T47D (cell line): ENCODE measurements at regions not wholly inside any gene's neighbourhood (a gene's known extent, or its start where the extent isn't known, plus 50 kb on each side); places are given as distances from the start of the nearest gene placed in this dataset.

ENCODE experiments used
- DNase-seq, 2 experiments: peaks; one replicate each; pipeline versions ENCODE4 v3.0.0 to v3.0.0-alpha.2; 2011 to 2012; ENCODE audit warnings: low read depth in 1 of 2, low spot score in 1 of 2
- JUND ChIP-seq: IDR thresholded peaks from 2 replicates; pipeline ENCODE4 v1.6.1; 2012; ENCODE audit warnings: low read depth
- in situ Hi-C: cut with HindIII; loops from 2 replicates; pipeline ENCODE4 v1.10.0; 2016; ENCODE audit warnings: low sequenced_read_pairs, low pct_unique_long_range_greater_than_20kb

DNA sequence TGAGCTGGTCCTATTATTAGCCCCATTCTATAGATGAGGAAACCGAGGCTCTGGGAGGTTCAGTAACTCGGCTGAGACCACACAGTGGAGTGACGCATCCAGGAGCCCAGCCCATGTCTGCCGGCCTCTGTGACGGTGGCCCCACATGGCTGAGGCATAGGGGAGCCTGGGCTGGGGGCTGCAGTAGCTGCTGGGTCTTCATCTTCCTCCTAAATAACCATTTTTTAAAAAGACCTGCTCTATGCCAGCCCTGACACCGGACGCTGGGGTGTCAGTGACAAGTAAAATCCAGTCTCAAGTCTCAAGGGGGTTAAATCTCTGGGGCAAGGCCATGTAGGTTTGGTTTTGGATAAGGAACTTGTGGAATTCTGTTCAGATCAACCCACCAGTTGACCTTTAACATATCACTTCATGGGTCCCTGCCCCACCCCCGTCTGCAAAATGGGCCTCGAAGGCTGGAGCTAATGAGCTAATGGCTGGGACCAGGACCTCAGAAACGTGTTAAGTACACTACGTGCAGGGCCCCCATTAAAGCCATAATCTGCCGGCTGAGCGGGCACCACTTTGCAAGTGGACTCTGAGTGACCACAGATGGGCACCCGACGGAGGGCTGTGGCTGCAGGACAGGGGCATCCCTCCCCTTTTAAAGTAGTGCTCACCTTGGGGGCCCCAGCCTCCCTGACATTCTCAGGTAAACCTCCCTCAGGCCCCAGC is 136.5 kb upstream of the UNC5B start:
- TF ChIP-seq JUND: no peak
- DNase-seq: no peak
- in situ Hi-C loops: no loop called here

DNA sequence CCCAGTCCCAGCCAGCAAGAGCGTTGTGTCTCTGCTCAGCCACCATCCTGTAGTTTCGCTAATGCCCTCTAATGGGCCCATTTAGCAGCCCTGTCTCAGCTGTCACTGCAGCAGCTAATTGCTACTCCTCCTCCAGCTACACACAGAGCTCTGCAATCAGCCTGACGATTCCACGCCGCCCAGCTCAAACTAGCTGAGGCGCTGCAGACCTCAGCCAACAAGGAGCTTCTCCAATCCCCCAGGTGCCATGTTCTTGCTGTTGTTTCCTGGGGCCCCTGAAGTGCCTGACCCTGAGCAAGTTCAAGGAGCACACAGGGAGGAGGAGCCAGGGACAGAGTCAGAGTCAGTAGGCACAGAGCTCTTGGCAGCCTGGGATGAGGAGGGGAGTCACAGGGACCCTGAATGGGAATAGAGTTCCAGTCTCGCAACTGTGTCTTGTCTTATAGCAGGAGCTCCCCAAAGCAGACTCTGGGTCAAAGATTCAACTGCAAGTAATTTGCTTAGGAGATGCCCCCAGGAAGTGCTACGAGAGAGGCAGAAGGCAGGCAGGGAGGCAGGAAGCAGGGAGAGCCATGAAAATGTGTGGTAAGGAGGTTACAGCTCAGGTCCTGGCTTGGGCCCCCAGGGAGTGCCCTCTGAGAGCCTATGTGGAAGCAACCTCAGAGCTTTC is 135.8 kb upstream of the UNC5B start:
- DNase-seq: no peak
- in situ Hi-C loops: no loop called here
- no peak for TF ChIP-seq JUND

DNA sequence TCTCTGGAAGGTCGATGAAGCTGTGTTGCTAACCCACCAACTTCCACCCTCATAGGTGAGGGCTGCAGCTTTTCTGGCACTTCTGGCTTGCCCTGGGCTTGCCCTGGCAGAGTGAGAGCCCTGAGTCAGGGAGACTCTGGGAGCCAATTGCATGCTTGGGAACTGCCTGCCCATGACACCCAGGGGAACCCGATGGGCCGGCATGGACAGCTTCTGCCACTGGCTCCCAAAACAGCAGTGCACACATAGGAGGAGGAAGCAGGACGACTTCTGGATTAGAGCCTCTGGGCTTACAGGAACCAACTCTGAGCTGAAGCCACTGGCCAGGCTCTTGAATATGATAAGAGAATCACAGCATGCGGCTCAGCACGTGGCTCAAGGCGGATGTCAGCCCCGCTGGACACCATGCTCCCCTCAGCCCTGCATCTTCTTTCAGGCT is 135.2 kb upstream of the UNC5B start:
- peak in 1 of 2 experiments; percentile 35 for DNase-seq
- no peak for TF ChIP-seq JUND
- in situ Hi-C loops: no loop called here

DNA sequence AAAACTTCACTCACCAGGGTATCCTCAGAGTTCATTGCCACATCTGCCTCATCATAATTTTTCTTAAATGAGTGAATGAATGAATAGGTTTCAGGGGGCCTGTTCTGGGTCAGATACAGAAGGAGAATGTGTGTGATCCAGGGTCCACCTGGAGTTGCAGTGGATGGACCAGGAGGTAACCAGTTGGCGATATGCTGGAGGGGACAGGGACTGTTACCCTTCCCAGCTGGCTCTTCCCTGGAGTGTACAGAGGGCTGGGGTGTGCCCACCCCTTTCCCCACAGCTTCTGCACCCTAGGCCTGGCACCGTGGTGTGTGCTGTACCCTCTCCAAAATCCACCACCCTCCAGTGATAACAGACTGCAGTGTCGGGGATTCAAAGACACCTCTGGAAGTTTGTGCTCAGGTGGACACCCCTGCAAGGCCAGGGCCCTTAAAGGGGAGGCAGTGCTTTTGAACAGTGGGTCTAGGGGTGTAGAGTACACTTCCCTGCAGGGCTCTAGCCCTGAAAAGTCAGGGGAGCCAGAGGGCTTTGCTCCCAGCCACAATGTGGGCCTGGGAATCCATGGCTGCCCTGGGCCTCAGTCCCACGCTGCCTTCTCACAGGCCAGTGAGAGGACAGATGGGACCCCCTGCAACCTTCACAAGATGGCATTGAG is 134.4 kb upstream of the UNC5B start:
- in situ Hi-C loops: no loop called here
- TF ChIP-seq JUND: no peak
- DNase-seq: no peak

DNA sequence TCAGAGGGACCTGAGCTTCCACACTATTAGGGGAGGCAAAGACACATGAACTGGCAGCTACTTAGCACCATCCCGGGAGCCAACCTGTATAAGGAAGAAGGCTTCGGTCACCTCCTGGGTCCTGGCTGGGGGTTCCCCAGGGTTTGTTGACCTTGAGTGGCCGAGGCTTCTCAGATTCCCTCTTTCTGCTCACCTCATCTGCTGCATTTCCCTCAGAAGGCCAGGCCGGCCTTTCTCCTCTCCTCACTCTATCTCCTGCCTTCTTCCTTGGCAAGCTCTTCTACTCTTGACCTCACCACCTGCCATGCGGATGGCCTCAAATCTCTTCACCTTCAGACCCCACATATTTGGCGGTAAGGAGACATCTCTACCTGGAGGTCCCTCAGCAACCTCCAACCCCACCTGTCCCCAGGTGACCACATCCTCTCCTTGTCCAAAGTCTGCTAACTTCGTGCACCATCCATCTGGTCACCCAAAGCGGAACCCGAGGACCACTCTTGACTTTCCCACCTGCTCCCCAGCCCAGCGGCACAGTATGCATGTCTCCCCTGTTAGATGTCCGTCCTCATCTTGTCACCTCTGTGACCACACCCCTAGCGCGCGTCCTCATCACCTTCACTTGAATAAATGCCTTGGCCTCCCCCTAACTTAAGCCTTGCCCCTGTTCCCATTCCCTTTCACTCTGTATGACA is 133.8 kb upstream of the UNC5B start:
- DNase-seq: no peak
- TF ChIP-seq JUND: no peak
- in situ Hi-C loops: no loop called here

DNA sequence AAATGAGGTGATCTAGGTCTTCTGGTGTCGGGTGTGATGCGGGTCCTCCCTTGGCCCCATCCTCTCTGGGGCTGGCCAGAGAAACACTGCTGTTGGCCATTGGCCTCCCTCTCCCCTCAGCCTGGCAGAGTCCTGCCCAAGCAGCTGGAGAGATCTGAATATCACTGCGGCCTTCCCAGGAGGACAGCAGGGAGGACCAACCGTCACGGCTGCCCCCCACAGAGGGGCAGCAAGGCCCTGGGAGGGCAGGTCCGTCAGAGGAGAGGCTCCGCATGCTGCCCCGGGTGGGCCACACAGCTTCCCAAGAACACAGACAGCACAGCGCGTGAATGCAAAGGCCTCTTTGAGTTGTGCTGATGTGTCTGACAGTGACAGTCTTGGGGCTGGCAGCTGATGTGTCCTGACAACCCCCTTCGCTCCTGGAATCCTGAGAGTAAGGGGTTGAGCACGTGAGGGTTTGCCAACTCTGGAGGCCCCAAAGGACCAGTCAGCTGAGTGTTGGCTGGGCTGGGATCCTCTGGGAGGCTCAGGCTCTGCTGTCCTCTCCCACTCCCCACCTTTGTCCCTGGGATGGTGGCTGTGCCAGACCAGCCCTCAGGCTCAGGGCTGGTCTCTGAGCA is 132.5 kb upstream of the UNC5B start:
- TF ChIP-seq JUND: no peak
- DNase-seq: no peak
- in situ Hi-C loops: no loop called here

DNA sequence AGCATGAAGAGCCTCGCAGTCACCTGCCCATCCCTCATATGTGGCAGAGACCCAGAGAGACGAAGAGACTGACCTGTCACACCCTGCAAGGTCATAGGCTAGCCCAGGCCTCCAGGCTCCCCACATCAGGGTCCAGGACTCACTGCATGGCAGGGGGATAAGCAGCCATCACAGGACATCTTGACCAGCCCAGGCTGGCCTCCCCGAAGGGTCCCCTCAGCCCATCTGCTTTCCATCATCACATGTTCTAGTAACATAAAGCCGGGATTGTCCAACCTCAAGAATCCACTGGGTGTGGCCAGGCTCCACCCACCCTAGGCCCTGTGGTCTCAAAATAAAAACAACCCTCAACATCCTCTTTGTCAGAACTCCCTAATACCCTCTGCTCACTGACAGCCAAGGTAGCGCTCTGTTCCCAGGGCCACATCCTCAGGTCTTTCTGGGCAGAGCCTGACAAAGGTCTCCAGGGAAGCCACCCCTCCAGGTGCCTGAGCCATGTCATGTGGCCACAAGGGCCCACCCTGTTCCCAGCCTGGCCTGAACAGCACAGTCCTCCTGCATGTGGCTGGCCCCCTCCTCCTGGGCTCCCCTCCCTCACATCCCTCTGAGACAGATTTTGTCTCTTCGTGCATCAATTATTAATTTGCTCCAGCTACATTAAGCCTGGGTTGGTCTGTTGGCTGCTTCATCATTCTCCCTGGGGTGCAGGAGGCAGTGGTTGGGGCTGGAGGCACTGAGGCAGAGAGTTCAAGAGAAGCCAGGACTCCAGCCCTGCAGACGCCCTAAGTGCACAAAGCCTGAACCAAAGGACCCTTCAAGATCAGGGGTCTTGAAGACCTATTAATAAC is 131.8 kb upstream of the UNC5B start:
- no peak for TF ChIP-seq JUND
- no peak for DNase-seq
- in situ Hi-C loops: no loop called here

DNA sequence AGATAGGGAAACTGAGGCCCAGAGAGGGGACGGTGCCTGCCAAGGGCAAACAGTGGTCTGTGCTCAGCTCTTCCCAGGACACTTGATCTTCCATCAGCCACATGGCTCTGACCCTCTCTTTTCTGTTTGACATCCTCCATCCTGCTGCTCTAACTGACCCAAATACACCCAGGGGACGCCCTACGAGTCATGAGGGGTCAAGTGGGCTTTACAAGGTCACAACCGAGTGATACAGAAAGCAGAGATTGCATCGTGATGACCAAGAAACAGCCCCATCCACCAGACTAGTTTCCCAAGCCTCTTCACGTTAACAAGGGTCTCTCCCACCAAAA is 131.2 kb upstream of the UNC5B start:
- DNase-seq: no peak
- TF ChIP-seq JUND: no peak
- in situ Hi-C loops: no loop called here

DNA sequence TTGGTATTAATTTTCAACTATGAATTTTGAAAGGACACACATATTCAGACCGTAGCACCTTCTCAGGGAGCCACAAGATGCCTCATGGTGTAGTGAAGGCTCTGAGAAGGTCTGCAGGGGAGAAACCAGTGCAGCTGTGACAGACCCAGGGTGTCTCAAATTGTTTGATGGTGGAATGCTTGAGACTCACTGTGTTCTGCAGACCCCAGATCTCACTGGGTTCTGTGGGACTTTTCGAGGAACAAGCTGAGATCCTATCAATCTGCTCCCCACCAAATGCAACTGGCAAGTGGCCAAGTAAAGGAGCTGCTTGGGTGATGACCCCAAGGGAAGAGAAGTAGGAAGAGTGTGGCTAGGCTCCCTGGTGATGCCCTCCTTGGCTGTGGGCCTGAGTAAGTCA is 130.5 kb upstream of the UNC5B start:
- in situ Hi-C loops: no loop called here
- no peak for TF ChIP-seq JUND
- DNase-seq: no peak

DNA sequence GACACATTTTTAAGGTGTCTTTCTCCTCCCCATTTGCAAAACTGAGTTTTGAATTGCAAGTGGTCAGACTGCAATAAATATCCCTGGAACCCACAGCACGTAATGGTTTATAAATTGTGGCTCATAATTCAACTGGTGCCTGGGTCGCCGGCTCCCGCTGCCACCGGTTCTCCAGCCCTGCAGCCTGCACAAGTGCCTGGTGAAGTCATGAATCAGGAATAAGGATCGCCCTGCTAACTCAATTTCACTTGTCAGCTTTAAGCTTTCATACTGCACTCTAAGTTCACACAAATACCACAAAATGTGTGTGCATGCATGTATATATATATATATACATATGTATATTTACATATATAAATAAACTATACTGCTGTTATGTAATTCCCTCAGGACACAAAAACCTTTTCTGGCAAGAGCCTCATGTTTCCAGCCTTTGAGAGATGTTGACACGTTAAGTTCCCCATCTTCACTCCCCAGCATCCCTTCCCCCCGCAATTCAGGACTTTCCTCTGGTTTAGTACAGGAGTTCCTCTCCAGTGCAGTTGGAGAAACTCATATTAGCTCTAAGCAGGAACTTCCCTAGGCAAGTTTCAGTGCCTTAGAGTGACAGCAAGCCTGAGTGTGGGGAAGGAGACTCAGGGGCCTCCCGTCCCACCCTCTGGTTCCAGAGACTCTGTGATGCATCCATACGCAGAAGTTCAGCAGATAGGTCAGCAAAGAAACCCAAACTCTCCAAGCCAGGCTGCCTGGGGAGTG is 129.2 kb upstream of the UNC5B start:
- TF ChIP-seq JUND: no peak
- in situ Hi-C loops: no loop called here
- no peak for DNase-seq

DNA sequence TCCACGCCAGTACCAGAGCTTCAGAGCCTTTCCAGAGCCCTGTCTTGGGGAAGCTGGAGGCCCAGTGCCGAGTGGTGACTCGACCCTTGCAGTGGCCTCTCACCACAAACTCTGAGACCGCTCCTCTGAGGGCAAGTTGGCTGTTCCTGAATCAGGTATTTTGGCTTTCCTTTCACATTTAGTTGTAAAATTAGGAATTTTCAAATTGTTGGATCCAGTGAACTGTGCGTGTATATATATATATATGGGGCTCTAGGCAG is 128.7 kb upstream of the UNC5B start:
- DNase-seq: no peak
- TF ChIP-seq JUND: no peak
- in situ Hi-C loops: no loop called here
